Fibroblast of mammary gland (primary cell): ENCODE measurements at regions not wholly inside any gene's neighbourhood (a gene's known extent, or its start where the extent isn't known, plus 50 kb on each side); places are given as distances from the start of the nearest gene placed in this dataset.

Experiments used
- DNase-seq: peaks from one replicate; pipeline ENCODE4 v3.0.0-alpha.2; 2010; ENCODE audit warnings: low read depth
- H3K4me3 ChIP-seq: 2 replicates; pipeline ENCODE4 v1.5.1; 2011; ENCODE audit warnings: low read depth, mild to moderate bottlenecking, low read length, moderate library complexity; ENCODE audit not compliant: control insufficient read depth
- TF ChIP-seq, protein P1 (sequence below): conservative IDR thresholded peaks from 2 replicates; pipeline ENCODE4 v1.5.1; 2011; ENCODE audit warnings: low read depth, low read length, inconsistent platforms; ENCODE audit not compliant: control insufficient read depth, insufficient read depth

DNA sequence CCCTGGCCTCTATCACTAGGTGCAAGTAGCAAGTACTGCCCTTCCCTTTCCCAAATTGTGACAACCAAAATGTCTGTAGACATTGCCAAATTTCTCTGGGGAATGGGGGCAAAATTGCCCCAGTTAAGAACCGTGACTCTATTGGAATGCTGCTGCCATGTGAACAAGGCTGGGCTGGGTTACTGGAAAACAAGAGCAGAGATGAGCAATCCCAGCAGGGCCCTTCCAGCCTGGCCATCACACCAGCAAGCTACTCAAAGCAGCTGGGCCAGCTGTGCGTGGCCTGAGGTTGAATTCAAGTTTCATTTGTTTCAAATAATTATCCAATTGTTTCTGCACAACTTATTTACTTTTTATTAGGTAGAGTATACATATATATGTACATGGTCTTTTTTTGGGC lies 103.4 kb upstream of the PKP2 start:
- H3K4me3 ChIP-seq = no peak overlapping the region
- TF ChIP-seq, protein P1, sequence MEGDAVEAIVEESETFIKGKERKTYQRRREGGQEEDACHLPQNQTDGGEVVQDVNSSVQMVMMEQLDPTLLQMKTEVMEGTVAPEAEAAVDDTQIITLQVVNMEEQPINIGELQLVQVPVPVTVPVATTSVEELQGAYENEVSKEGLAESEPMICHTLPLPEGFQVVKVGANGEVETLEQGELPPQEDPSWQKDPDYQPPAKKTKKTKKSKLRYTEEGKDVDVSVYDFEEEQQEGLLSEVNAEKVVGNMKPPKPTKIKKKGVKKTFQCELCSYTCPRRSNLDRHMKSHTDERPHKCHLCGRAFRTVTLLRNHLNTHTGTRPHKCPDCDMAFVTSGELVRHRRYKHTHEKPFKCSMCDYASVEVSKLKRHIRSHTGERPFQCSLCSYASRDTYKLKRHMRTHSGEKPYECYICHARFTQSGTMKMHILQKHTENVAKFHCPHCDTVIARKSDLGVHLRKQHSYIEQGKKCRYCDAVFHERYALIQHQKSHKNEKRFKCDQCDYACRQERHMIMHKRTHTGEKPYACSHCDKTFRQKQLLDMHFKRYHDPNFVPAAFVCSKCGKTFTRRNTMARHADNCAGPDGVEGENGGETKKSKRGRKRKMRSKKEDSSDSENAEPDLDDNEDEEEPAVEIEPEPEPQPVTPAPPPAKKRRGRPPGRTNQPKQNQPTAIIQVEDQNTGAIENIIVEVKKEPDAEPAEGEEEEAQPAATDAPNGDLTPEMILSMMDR = no peak
- no peak for DNase-seq

GRCh38 chr12:32997471-32997870 lies 100.9 kb upstream of the PKP2 start:
- no peak for DNase-seq
- TF ChIP-seq, protein P1 = no peak
- no peak overlapping the region for H3K4me3 ChIP-seq

GRCh38 chr12:32995623-32996022 lies 99.0 kb upstream of the PKP2 start:
- TF ChIP-seq, protein P1 = no peak
- DNase-seq = no peak
- H3K4me3 ChIP-seq = no peak overlapping the region

- H3K4me3 ChIP-seq = no peak overlapping the region
- TF ChIP-seq, protein P1 = no peak
- DNase-seq = no peak
Observed at GRCh38 chr12:32993404-32993803, 96.8 kb upstream of the PKP2 start.

- TF ChIP-seq, protein P1 = no peak
- DNase-seq = no peak
Observed at GRCh38 chr12:32989705-32990104, 93.1 kb upstream of the PKP2 start.

GRCh38 chr12:32988982-32989381 lies 92.4 kb upstream of the PKP2 start:
- H3K4me3 ChIP-seq = no peak overlapping the region
- TF ChIP-seq, protein P1 = no peak
- DNase-seq = no peak

More at GRCh38 chr12:32989705-32990104, 93.1 kb upstream of the PKP2 start:
- H3K4me3 ChIP-seq = no peak overlapping the region

- H3K4me3 ChIP-seq = no peak overlapping the region
- no peak for DNase-seq
- TF ChIP-seq, protein P1 = no peak
Observed at GRCh38 chr12:32987512-32987911, 90.9 kb upstream of the PKP2 start.
